ENCODE measurements at regions not wholly inside any gene's neighbourhood (a gene's known extent, or its start where the extent isn't known, plus 50 kb on each side); places are given as distances from the start of the nearest gene placed in this dataset.

- Histone ChIP-seq H3K9ac (ENCODE audit: extremely low read depth, insufficient read length, low read length) (no peak overlapping the region), H2AK5ac (ENCODE audit: insufficient read length, low read length) (no peak overlapping the region), H2BK120ac (ENCODE audit: low read depth, low read length, poor library complexity, severe bottlenecking) (no peak overlapping the region), H3K14ac (ENCODE audit: insufficient read depth, low read length) (no peak overlapping the region), H3K79me1 (ENCODE audit: insufficient read depth, low read depth, low read length, poor library complexity, severe bottlenecking) (no peaks in the 10 kb centered on the region), H2BK15ac (ENCODE audit: low read depth, low read length) (no peak overlapping the region), H4K8ac (replicated peaks; ENCODE audit: insufficient read length, low read depth, low read length) (no peak overlapping the region), H3K4me1 (ENCODE audit: insufficient read depth, low read length) (peaks cover 7% of the 10 kb centered on the region; the same call in 1 of the 2 replicates), H3T11ph (ENCODE audit: low read length) (no peak overlapping the region), H4K91ac (ENCODE audit: insufficient read length, low read depth, low read length) (no peak overlapping the region), H2AFZ (ENCODE audit: low read length) (no peak overlapping the region), H3K56ac (ENCODE audit: insufficient read length, low read depth, low read length) (no peak overlapping the region), H3K4ac (ENCODE audit: low read depth, low read length) (no peak overlapping the region), H4K20me1 (ENCODE audit: control insufficient read depth, insufficient read depth, insufficient read length) (no peaks in the 10 kb centered on the region), H4K5ac (ENCODE audit: insufficient read length, low read depth, low read length) (no peak overlapping the region), H3K23ac (ENCODE audit: insufficient read length, low read depth, low read length) (no peak overlapping the region), H2BK5ac (ENCODE audit: insufficient read length, low read length) (no peak overlapping the region), H3K18ac (ENCODE audit: insufficient read length, low read depth, low read length) (no peak overlapping the region), H3K27me3 (ENCODE audit: insufficient read depth, low read length) (no peaks in the 10 kb centered on the region), H3K4me2 (ENCODE audit: insufficient read depth, insufficient read length, low read length) (no peak overlapping the region), H3K23me2 (ENCODE audit: insufficient read length, low read depth, low read length, poor library complexity, severe bottlenecking) (peaks cover 2% of the 10 kb centered on the region), H3K27ac (ENCODE audit: insufficient read length, low read depth, low read length) (no peak overlapping the region), H2BK20ac (ENCODE audit: low read depth, low read length, poor library complexity, severe bottlenecking) (no peak overlapping the region), H3K9me3 (ENCODE audit: control insufficient read depth, low read depth, low read length) (no peaks in the 10 kb centered on the region), H2BK12ac (ENCODE audit: insufficient read length, low read depth, low read length) (no peak overlapping the region), H3K79me2 (ENCODE audit: insufficient read depth, low read length) (no peaks in the 10 kb centered on the region)
- peaks cover 4 to 6% of the 10 kb centered on the region in 2 experiments; a peak in 3 of 5 replicates for H3K9me3 Mint-ChIP-seq
- no peak overlapping the region for H3K27ac Mint-ChIP-seq
- no peaks in the 10 kb centered on the region for H3K27me3 Mint-ChIP-seq (ENCODE audit: low read depth)
- H3K4me1 Mint-ChIP-seq, result peaks cover 32 to 34% of the 10 kb centered on the region in 2 experiments
- H3K36me3 Mint-ChIP-seq (ENCODE audit: insufficient read depth in 1 of 3, low read depth in 3 of 3), result peaks cover 4 to 20% (median 13%) of the 10 kb centered on the region in 3 experiments; a peak in 5 of 7 replicates
- no peak overlapping the region for H3K4me3 Mint-ChIP-seq
- TF ChIP-seq CTCF (conservative IDR thresholded peaks at IDR 0.05), result no peak
- WGBS (ENCODE audit: extremely low coverage, insufficient read length, low lambda C conversion rate), result no CpG with 5 or more reads among the region's 4 CpGs
- DNase-seq, result no peak
Observed at GRCh38 chr5:130978475-130978874, 186.6 kb downstream of the HINT1 start.
